Nephron progenitor cell (in vitro differentiated cells): ENCODE measurements at regions not wholly inside any gene's neighbourhood (a gene's known extent, or its start where the extent isn't known, plus 50 kb on each side); places are given as distances from the start of the nearest gene placed in this dataset.

Experiments
- DNase-seq: peaks from one replicate; pipeline ENCODE4 v3.0.0; 2021
- H3K27ac Mint-ChIP-seq: 2 replicates; pipeline ENCODE4 v1.8.0; 2021; ENCODE audit warnings: mild to moderate bottlenecking, moderate library complexity, mixed read lengths
- H3K27me3 Mint-ChIP-seq: 2 replicates; pipeline ENCODE4 v1.8.0; 2021; ENCODE audit warnings: mild to moderate bottlenecking, low read depth, mixed read lengths; ENCODE audit not compliant: poor library complexity
- H3K36me3 Mint-ChIP-seq: 2 replicates; pipeline ENCODE4 v1.8.0; 2021; ENCODE audit warnings: low read depth, mixed read lengths
- H3K4me1 Mint-ChIP-seq: 2 replicates; pipeline ENCODE4 v1.8.0; 2021; ENCODE audit warnings: mixed read lengths
- H3K4me3 Mint-ChIP-seq: 2 replicates; pipeline ENCODE4 v1.8.0; 2021; ENCODE audit warnings: mild to moderate bottlenecking, moderate library complexity, mixed read lengths
- H3K9me3 Mint-ChIP-seq: 2 replicates; pipeline ENCODE4 v1.8.0; 2021; ENCODE audit warnings: mild to moderate bottlenecking, moderate library complexity, mixed read lengths
- TF ChIP-seq, protein P1 (sequence below): fragments of 200-600 bp; sonication (generic); IDR thresholded peaks from 2 replicates; pipeline ENCODE4 v1.5.0; 2021; ENCODE audit warnings: antibody characterized with exemption

GRCh38 chr5:165559645-165560044, 2054.2 kb downstream of the MAT2B start:
- H3K9me3 Mint-ChIP-seq, result no peaks in the 10 kb centered on the region
- no peaks in the 10 kb centered on the region for H3K36me3 Mint-ChIP-seq
- no peaks in the 10 kb centered on the region for H3K27me3 Mint-ChIP-seq
- DNase-seq, result no peak
- no peaks in the 10 kb centered on the region for H3K4me1 Mint-ChIP-seq
- no peak overlapping the region for H3K4me3 Mint-ChIP-seq
- TF ChIP-seq, protein P1, sequence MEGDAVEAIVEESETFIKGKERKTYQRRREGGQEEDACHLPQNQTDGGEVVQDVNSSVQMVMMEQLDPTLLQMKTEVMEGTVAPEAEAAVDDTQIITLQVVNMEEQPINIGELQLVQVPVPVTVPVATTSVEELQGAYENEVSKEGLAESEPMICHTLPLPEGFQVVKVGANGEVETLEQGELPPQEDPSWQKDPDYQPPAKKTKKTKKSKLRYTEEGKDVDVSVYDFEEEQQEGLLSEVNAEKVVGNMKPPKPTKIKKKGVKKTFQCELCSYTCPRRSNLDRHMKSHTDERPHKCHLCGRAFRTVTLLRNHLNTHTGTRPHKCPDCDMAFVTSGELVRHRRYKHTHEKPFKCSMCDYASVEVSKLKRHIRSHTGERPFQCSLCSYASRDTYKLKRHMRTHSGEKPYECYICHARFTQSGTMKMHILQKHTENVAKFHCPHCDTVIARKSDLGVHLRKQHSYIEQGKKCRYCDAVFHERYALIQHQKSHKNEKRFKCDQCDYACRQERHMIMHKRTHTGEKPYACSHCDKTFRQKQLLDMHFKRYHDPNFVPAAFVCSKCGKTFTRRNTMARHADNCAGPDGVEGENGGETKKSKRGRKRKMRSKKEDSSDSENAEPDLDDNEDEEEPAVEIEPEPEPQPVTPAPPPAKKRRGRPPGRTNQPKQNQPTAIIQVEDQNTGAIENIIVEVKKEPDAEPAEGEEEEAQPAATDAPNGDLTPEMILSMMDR, result no peak
- H3K27ac Mint-ChIP-seq, result no peak overlapping the region

DNA sequence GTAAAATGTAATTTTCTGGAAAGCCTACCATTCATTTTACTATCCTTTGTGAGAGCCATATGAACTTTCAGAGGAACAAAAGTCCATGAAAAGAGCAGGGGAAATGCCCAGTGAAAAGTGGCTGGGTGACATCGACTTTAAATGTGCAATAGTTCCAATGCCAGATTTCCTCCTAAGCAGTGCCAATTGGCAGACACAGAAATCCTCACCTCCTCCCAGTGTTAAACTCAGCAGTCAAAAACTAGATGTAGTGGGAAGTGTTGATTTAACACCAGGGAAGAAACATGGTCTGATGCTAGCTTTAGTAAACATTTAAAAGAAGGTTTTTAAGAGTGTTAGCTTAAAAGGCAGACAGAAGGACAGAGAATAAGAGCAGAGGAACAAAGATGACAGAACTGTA, 2055.2 kb downstream of the MAT2B start:
- H3K27me3 Mint-ChIP-seq, result no peaks in the 10 kb centered on the region
- TF ChIP-seq, protein P1, result no peak
- no peaks in the 10 kb centered on the region for H3K4me1 Mint-ChIP-seq
- H3K9me3 Mint-ChIP-seq, result no peaks in the 10 kb centered on the region
- no peaks in the 10 kb centered on the region for H3K36me3 Mint-ChIP-seq
- no peak for DNase-seq
- no peak overlapping the region for H3K27ac Mint-ChIP-seq
- H3K4me3 Mint-ChIP-seq, result no peak overlapping the region

GRCh38 chr5:165565911-165566310, 2060.5 kb downstream of the MAT2B start:
- Mint-ChIP-seq H3K36me3 (no peaks in the 10 kb centered on the region), H3K4me1 (no peaks in the 10 kb centered on the region), H3K9me3 (peaks cover 3% of the 10 kb centered on the region), H3K27ac (no peak overlapping the region), H3K4me3 (no peak overlapping the region), H3K27me3 (no peaks in the 10 kb centered on the region)
- TF ChIP-seq, protein P1, result no peak
- DNase-seq, result no peak

DNA sequence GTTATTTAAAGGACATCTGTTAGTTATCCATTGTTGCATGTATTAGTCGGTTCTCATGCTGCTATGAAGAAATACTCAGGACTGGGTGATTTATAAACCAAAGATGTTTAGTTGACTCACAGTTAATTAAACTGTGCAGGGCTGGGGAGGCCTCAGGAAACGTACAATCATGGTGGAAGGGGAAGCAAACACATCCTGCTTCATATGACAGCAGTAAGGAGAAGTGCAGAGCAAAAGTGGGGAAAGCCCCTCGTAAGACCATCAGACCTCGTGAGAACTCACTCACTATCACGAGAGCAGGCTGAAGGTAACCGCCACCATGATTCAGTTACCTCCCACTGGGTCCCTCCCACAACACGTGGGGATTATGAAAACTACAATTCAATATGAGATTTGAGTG, 2064.1 kb downstream of the MAT2B start:
- no peak overlapping the region for H3K4me3 Mint-ChIP-seq
- H3K27me3 Mint-ChIP-seq, result no peaks in the 10 kb centered on the region
- H3K36me3 Mint-ChIP-seq, result no peaks in the 10 kb centered on the region
- no peak overlapping the region for H3K27ac Mint-ChIP-seq
- peaks cover 10% of the 10 kb centered on the region for H3K9me3 Mint-ChIP-seq
- no peaks in the 10 kb centered on the region for H3K4me1 Mint-ChIP-seq
- no peak for DNase-seq
- TF ChIP-seq, protein P1, result no peak

DNA sequence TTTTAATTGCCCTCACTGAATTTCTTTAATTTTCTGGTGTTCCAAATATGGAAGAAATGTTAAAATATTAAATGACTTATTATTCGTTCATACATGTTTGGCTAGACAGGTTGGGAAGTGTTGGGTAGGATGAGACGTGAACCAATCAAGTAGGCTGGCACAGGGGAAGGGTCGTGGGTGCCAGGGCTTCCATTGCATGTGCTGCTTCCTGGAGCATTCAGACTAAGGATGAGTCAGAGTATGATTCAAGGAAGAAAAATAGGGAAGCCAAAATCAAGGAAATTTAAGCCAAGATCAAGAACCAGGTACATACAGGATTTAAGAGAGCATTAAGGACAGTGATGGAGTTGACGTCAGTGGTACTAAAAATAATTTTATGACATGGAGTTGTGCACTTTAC, 2068.0 kb downstream of the MAT2B start:
- Mint-ChIP-seq H3K4me3 (no peak overlapping the region), H3K27ac (no peak overlapping the region), H3K4me1 (no peaks in the 10 kb centered on the region), H3K9me3 (peaks cover 10% of the 10 kb centered on the region), H3K36me3 (no peaks in the 10 kb centered on the region), H3K27me3 (no peaks in the 10 kb centered on the region)
- TF ChIP-seq, protein P1, result no peak
- DNase-seq, result no peak

DNA sequence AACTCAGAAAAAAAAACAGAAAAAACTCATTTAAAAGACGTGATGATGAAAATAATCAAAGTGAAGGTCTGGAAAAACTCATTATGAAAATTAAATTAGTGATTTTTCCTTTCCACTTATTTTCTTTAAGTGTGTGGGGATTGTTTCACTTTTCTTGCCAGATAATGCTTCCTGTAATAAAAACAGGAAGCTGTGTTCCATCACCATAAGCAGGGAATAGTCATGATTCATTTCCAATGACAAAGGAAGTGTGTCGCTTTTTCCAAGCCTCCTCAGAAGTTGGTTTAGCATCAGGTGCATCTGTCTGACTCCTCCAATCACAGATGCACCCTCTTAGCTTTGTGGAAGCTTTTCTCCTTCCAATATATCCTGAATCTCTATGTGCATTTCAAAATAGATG, 2068.7 kb downstream of the MAT2B start:
- Mint-ChIP-seq H3K4me3 (no peak overlapping the region), H3K36me3 (no peaks in the 10 kb centered on the region), H3K27me3 (no peaks in the 10 kb centered on the region), H3K27ac (no peak overlapping the region), H3K9me3 (peaks cover 10% of the 10 kb centered on the region), H3K4me1 (no peaks in the 10 kb centered on the region)
- DNase-seq, result no peak
- TF ChIP-seq, protein P1, result no peak
